GM12878 (cell line): ENCODE measurements at regions not wholly inside any gene's neighbourhood (a gene's known extent, or its start where the extent isn't known, plus 50 kb on each side); places are given as distances from the start of the nearest gene placed in this dataset.

ENCODE experiments used
- ATAC-seq: fragments of 200-7000 bp; cut with Tn5 transposase; 3 replicates; pipeline ENCODE4 v1.9.1; 2020; ENCODE audit warnings: mild to moderate bottlenecking, moderate library complexity
- BruUV-seq: library from RNA; stranded (reverse); fragments of 400-500 nt; replicated peaks from 2 replicates; lab custom pipeline; 2021; lab: Mats Ljungman, UMichigan
- CTCF ChIA-PET: fragments of 300-600 bp; sonication (Branson Sonifier 250); formaldehyde crosslinking; extraction: SDS; loops from one replicate; lab custom pipeline; 2021; ENCODE audit warnings: inconsistent platforms; lab: Yijun Ruan, JAX
- POLR2A ChIA-PET: fragments of 350-600 bp; formaldehyde crosslinking; extraction: SDS; loops from one replicate; lab custom pipeline; 2021; ENCODE audit warnings: inconsistent platforms; lab: Charles Lee
- RAD21 ChIA-PET: fragments of 300-600 bp; sonication (Branson Sonifier 250); formaldehyde crosslinking; loops from one replicate; lab custom pipeline; 2023; ENCODE audit warnings: antibody characterized with exemption; ENCODE audit not compliant: unreplicated experiment; lab: Charles Lee
- SMC1A ChIA-PET: fragments of 300-600 bp; sonication (Branson Sonifier 250); formaldehyde crosslinking; loops from one replicate; lab custom pipeline; 2023; ENCODE audit not compliant: unreplicated experiment, uncharacterized antibody; lab: Charles Lee
- DNase-seq: peaks from one replicate; pipeline ENCODE4 v3.0.0-alpha.2; 2011; ENCODE audit warnings: low read depth, low spot score
- FAIRE-seq: peaks from 3 replicates; lab custom pipeline; 2011; peaks lifted over from hg19 to GRCh38; lab: Jason Lieb, UNC
- H2AFZ ChIP-seq: 2 replicates; pipeline ENCODE4 v1.6.0; 2011; ENCODE audit warnings: low read depth, low read length, control low read depth; ENCODE audit not compliant: control insufficient read depth
- H3K27ac ChIP-seq: 2 replicates; pipeline ENCODE4 v1.5.1; 2011; ENCODE audit warnings: control low read depth; ENCODE audit not compliant: control insufficient read depth, insufficient read depth
- H3K27me3 ChIP-seq, 2 experiments: replicated peaks in 1 of 2; 2 replicates each; pipeline versions ENCODE4 v1.6.0 to v1.6.1; 2011; ENCODE audit warnings: low read length in 1 of 2; ENCODE audit not compliant: control insufficient read depth in 2 of 2, insufficient read depth in 2 of 2
- H3K36me3 ChIP-seq, 2 experiments: 2 replicates each; pipeline ENCODE4 v1.5.1; 2011; ENCODE audit warnings: low read length in 1 of 2; ENCODE audit not compliant: control insufficient read depth in 2 of 2, insufficient read depth in 2 of 2
- H3K4me1 ChIP-seq: 2 replicates; pipeline ENCODE4 v1.6.1; 2011; ENCODE audit warnings: mild to moderate bottlenecking, low read length, moderate library complexity, mixed read lengths; ENCODE audit not compliant: control insufficient read depth, insufficient read depth
- H3K4me2 ChIP-seq: 2 replicates; pipeline ENCODE4 v1.6.0; 2011; ENCODE audit warnings: control low read depth; ENCODE audit not compliant: control insufficient read depth, insufficient read depth
- H3K4me3 ChIP-seq: fragments of 200-600 bp; sonication (generic); 2 replicates; pipeline ENCODE4 v1.5.1; 2016
- H3K79me2 ChIP-seq: 2 replicates; pipeline ENCODE4 v1.6.0; 2011; ENCODE audit warnings: low read length; ENCODE audit not compliant: control insufficient read depth, insufficient read depth
- H3K9ac ChIP-seq: 2 replicates; pipeline ENCODE4 v1.8.0; 2011; ENCODE audit warnings: low read length, control low read depth, mixed read lengths; ENCODE audit not compliant: control insufficient read depth, insufficient read depth
- H3K9me3 ChIP-seq: replicated peaks from 3 replicates; pipeline ENCODE4 v1.5.1; 2011; ENCODE audit warnings: mild to moderate bottlenecking, low read length; ENCODE audit not compliant: control insufficient read depth, insufficient read depth
- H4K20me1 ChIP-seq: 2 replicates; pipeline ENCODE4 v1.6.0; 2011; ENCODE audit not compliant: control insufficient read depth, insufficient read depth
- ASH2L ChIP-seq: fragments of 300-600, 200-600 bp; sonication (generic); IDR thresholded peaks from 2 replicates; pipeline ENCODE4 v1.6.1; 2017; ENCODE audit warnings: low read depth, mild to moderate bottlenecking, borderline replicate concordance
- CEBPB ChIP-seq, 2 experiments: fragments of 150-350 bp in 1 of 2; IDR thresholded peaks; 2 replicates each; pipeline ENCODE4 v1.6.1; 2012 to 2014; ENCODE audit warnings: low read depth in 2 of 2, low read length in 2 of 2, borderline replicate concordance in 1 of 2, inconsistent platforms in 1 of 2
- CHD1 ChIP-seq: IDR thresholded peaks from 2 replicates; pipeline ENCODE4 v1.6.1; 2012; ENCODE audit warnings: low read depth, low read length, improper control_type of control experiment
- FOXM1 ChIP-seq: IDR thresholded peaks from 2 replicates; pipeline ENCODE4 v1.6.1; 2012; ENCODE audit warnings: low read depth, mild to moderate bottlenecking, inconsistent platforms, low read length, moderate library complexity
- HDAC2 ChIP-seq: fragments of 200-600 bp; sonication (generic); IDR thresholded peaks from 2 replicates; pipeline ENCODE4 v1.6.1; 2017
- MTA3 ChIP-seq: IDR thresholded peaks from 2 replicates; pipeline ENCODE4 v1.6.1; 2012; ENCODE audit warnings: low read length, inconsistent platforms, borderline replicate concordance
- MYC ChIP-seq: IDR thresholded peaks from 2 replicates; pipeline ENCODE4 v1.6.1; 2011; ENCODE audit warnings: mild to moderate bottlenecking, low read length, moderate library complexity, inconsistent platforms; ENCODE audit not compliant: insufficient read depth, insufficient replicate concordance, insufficient read length, severe bottlenecking
- NBN ChIP-seq: fragments of 450-650 bp; IDR thresholded peaks from 2 replicates; pipeline ENCODE4 v1.6.1; 2016
- NKRF ChIP-seq: fragments of 450-650 bp; conservative IDR thresholded peaks from 2 replicates; pipeline ENCODE4 v1.6.1; 2017; ENCODE audit warnings: mild to moderate bottlenecking, moderate library complexity
- RAD21 ChIP-seq: IDR thresholded peaks from 2 replicates; pipeline ENCODE4 v1.6.1; 2011; ENCODE audit warnings: mild to moderate bottlenecking, low read depth, low read length, moderate library complexity; ENCODE audit not compliant: insufficient read depth
- RCOR1 ChIP-seq: conservative IDR thresholded peaks from 2 replicates; pipeline ENCODE4 v1.6.1; 2012; ENCODE audit warnings: low read depth, low read length, improper control_type of control experiment
- SP1 ChIP-seq: IDR thresholded peaks from one replicate; pipeline ENCODE4 v1.6.1; 2011; ENCODE audit warnings: low read depth, low read length
- SRF ChIP-seq, 2 experiments: IDR thresholded peaks; 2 replicates each; pipeline ENCODE4 v1.6.1; 2011; ENCODE audit warnings: low read depth in 2 of 2, low read length in 2 of 2, mild to moderate bottlenecking in 1 of 2, moderate library complexity in 1 of 2
- WRNIP1 ChIP-seq: IDR thresholded peaks from 2 replicates; pipeline ENCODE4 v1.6.1; 2011; ENCODE audit warnings: low read depth, low read length, improper control_type of control experiment, borderline replicate concordance
- WGBS: methylation state at CpG from one replicate; pipeline ENCODE4 v1.1.6; 2016; ENCODE audit warnings: low lambda C conversion rate; ENCODE audit not compliant: insufficient replicate concordance, insufficient coverage; ENCODE audit errors: missing lambda C conversion rate; 5-methylcytosine and 5-hydroxymethylcytosine counted together
- in situ Hi-C: fragments of 300-500 bp; cut with MboI; formaldehyde crosslinking; loops from 9 replicates; pipeline ENCODE4 v1.14.3; 2018; ENCODE audit warnings: mixed read lengths
- intact Hi-C: fragments of 100-400 bp; cut with micrococcal nuclease; formaldehyde crosslinking; loops from one replicate; pipeline ENCODE4 v1.14.2; 2022; ENCODE audit not compliant: unreplicated experiment
- TF ChIP-seq, protein P1 (sequence below): IDR thresholded peaks from 2 replicates; pipeline ENCODE4 v1.6.1; 2011; ENCODE audit warnings: borderline replicate concordance, low read depth, mild to moderate bottlenecking, moderate library complexity, low read length; ENCODE audit not compliant: insufficient read depth, poor library complexity, severe bottlenecking

DNA sequence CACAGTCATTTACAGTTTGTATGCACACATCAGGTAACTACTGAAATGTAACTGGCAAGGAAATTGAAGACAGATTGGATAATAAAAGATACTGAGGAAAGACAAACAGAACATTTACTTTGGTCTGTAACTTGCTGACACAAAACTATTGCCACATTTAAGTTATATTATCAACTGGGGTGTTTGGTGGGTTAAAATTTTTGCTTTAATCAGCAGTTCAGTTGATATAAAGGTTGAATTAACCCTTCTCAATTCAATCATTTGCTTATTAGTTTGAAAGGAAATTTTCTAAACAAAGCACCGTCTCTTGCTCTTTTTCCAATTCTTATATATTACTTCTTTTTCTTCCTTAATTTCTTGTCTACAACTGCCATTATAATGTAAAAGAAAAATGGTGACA lies 102.4 kb downstream of the TMEM26 start:
- Histone ChIP-seq H3K27ac (no peak overlapping the region), H2AFZ (no peak overlapping the region), H3K4me1 (no peaks in the 10 kb centered on the region), H3K4me2 (no peak overlapping the region), H3K27me3 (no peaks in the 10 kb centered on the region), H3K4me3 (no peak overlapping the region), H3K9ac (no peak overlapping the region), H3K79me2 (no peaks in the 10 kb centered on the region), H3K9me3 (no peaks in the 10 kb centered on the region), H4K20me1 (no peaks in the 10 kb centered on the region), H3K36me3 (no peaks in the 10 kb centered on the region)
- ChIA-PET CTCF (no interaction called here), POLR2A (no interaction called here), RAD21 (no interaction called here), SMC1A (no interaction called here)
- DNase-seq (no peak), FAIRE-seq (no peak), ATAC-seq (no peak)
- no peak for TF ChIP-seq MTA3
- TF ChIP-seq WRNIP1 = no peak
- TF ChIP-seq RCOR1 = no peak
- no peak for TF ChIP-seq HDAC2
- no peak for TF ChIP-seq NKRF
- TF ChIP-seq MYC = no peak
- WGBS = 39% methylated on average over 1 of the region's 1 CpG
- no TSS peak for BruUV-seq
- intact Hi-C loops (no loop called here), in situ Hi-C loops (no loop called here)

DNA sequence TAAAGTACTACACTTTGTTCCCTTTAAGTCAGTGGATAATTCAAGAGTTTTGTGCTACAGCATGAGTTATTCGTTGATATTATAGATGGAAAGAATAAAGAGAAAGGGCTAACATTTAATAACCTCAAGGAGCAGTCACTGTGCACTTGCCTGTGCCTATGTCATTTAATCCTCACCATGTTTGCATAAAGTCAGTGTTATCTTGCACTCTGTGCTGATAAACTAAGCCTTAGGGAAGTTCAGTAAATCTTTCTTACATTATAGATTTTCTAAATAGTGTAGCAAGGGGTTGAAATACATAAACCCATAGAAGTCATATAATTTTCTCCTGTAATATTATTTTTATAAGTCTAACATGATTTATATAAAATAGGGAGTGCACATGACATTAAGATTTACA lies 103.1 kb downstream of the TMEM26 start:
- ATAC-seq = no peak
- POLR2A ChIA-PET = no interaction called here
- in situ Hi-C loops = no loop called here
- TF ChIP-seq NBN (no peak), CHD1 (no peak), FOXM1 (no peak), SRF (IDR thresholded peaks at IDR 0.05; ENCODE audit: low read depth in 2 of 2, low read length in 2 of 2) (no peak), ASH2L (no peak), CEBPB (IDR thresholded peaks at IDR 0.05; ENCODE audit: borderline replicate concordance in 1 of 2, low read depth in 2 of 2, low read length in 2 of 2) (no peak), RAD21 (no peak), SP1 (no peak)
- TF ChIP-seq, protein P1, sequence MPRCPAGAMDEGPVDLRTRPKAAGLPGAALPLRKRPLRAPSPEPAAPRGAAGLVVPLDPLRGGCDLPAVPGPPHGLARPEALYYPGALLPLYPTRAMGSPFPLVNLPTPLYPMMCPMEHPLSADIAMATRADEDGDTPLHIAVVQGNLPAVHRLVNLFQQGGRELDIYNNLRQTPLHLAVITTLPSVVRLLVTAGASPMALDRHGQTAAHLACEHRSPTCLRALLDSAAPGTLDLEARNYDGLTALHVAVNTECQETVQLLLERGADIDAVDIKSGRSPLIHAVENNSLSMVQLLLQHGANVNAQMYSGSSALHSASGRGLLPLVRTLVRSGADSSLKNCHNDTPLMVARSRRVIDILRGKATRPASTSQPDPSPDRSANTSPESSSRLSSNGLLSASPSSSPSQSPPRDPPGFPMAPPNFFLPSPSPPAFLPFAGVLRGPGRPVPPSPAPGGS = no peak

More for the DNA sequence above, 103.1 kb downstream of the TMEM26 start:
- H3K79me2 ChIP-seq = no peaks in the 10 kb centered on the region
- DNase-seq (no peak), FAIRE-seq (no peak)
- ChIA-PET SMC1A (no interaction called here), RAD21 (no interaction called here), CTCF (no interaction called here)
- no peaks in the 10 kb centered on the region for H3K36me3 ChIP-seq
- no peaks in the 10 kb centered on the region for H3K27me3 ChIP-seq
- H2AFZ ChIP-seq = no peak overlapping the region
- H3K4me3 ChIP-seq = no peak overlapping the region
- H4K20me1 ChIP-seq = no peaks in the 10 kb centered on the region
- no peak overlapping the region for H3K27ac ChIP-seq
- no peaks in the 10 kb centered on the region for H3K4me1 ChIP-seq
- 0% methylated on average over 1 of the region's 1 CpG for WGBS
- no peak overlapping the region for H3K4me2 ChIP-seq
- no TSS peak for BruUV-seq
- no peaks in the 10 kb centered on the region for H3K9me3 ChIP-seq
- H3K9ac ChIP-seq = no peak overlapping the region
- intact Hi-C loops = no loop called here
